Hematopoietic multipotent progenitor cell treated with erythropoietin and hydrocortisone succinate and interleukin-3 and kit ligand, for 4 days (in vitro differentiated cells): ENCODE measurements at regions not wholly inside any gene's neighbourhood (a gene's known extent, or its start where the extent isn't known, plus 50 kb on each side); places are given as distances from the start of the nearest gene placed in this dataset.

Experiments
- DNase-seq: peaks from one replicate; pipeline ENCODE4 v3.0.0-alpha.2; 2015

GRCh38 chr18:78523850-78524249 is 455.8 kb upstream of the SALL3 start:
- DNase-seq = no peak

DNA sequence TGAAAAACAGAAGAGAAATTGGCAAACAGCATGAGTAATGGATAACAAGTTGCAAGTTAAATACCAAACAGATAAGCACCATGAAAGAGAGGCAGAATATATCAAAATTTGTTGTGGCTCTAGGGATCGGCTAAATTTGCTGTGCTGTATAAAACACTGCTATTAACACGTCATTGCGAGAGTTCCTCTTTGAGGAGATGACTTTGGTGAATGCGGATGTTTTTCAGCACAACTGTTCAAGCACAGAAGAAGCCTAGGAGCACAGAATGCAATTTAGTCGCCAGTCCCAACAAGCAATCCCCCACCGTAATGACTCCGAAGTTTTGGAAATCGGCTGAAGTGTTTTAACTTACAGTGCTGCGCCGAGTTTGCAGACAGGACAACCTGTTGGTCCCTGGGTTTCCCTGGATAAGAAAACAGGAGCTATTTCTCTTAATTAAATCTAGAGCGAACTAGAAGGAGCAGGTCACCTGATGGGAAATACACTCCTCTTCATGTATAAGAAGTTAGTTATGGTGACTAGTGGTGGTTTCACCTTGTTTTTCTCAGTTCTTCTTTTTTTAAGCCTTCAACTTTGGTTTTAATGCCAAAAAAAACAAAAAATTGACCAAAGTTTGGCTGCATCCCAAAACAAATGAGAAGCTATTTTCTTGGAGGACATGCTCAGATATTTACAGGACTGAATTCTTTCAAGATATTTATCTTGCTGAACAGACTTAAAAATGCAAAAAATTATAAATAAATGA is 454.1 kb upstream of the SALL3 start:
- peak; percentile 27 for DNase-seq

DNA sequence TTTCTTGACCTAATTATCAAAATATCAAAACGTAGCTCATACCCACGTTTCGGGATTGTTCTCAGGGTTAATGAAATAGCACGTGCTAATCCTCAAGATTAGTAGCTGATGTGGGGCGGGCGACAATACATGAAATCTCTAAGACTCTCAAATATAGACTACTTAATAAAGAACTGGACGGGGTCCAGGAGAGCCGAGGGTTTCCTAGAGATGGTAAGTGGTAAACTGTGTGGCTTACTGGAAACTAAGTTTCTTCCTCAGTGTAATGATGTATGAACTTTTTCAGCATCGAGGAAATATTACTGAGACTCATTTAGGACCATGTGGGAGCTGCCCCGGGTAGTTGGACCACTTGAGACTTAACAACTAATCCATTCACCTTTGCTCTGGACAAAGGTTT is 453.3 kb upstream of the SALL3 start:
- no peak for DNase-seq

DNA sequence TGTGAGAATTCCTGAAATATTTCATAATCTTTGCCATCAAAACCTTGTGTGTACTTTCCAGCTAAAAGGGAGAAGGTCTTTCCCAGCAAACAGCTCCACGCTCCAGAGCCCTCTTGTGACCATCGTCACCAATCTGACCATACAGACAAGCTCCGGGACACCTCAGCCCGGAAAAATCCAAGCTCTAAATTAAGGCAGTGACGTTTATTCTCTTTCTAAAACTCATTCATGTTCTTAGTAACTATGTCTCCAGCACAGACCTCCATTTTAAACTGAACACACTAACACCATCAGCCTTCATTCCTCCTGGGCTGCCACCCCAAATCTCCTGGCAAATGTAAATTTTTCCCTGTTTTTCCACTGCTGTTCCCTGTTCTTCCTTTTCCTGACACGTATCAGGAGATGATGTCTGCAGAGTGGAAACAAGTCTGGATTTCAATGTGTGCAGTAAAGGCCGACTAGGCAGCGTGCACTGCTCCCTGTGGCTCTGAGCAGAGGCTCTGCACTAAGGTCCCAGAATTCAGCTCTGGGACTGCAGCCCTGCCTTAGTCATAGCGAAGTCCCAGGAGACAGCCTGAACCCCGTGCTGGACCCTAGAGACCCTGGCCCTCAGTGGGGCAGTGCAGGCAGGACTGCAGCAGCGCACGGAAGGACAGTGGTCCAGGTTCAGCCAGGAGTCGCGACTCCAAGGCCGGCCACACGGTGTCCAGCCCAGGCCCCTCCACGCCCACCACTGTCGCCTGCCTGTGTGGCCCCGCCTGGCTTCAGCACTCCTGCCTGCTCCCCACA is 452.5 kb upstream of the SALL3 start:
- DNase-seq = no peak

- DNase-seq = no peak
Measured at GRCh38 chr18:78527984-78528383, 451.6 kb upstream of the SALL3 start.

DNA sequence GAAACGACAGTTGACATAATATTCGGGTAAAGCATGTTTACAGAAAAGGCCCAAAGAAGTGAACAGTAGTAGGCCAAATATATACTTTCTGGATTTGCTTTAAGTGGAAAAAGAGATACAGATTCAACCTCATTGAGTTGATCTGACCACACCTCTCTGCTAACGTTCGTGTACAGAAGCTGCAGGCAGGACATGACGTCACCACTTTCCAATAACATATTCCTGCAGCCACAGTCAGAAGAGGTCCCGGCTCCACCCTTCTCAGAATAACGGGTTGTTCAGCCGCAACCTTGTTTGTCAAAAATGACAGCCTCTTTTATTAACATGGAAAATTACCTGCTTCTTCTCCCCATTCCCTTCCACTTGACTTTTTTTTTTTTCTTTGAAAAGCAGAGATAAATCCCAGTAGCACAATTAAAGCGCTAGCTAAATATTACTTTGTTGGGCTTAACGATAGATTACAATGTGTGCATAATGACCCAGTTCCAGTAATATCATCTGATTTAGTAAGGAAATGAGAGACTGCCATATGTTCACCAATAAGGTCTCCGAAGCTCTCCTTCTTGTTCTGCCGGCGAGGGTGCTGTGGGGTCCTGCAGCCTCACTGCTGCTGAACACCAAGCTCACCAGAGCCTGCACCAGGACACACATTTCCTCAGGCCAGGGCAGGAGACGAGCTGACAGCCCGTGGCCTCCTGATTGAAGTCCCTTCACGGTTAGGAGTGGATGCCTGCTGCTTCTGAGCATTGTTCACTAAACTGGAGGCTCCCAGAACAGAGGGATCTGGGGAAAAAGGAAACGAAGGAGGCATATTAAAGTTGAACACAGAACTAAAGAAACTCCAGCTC is 451.0 kb upstream of the SALL3 start:
- no peak for DNase-seq

DNA sequence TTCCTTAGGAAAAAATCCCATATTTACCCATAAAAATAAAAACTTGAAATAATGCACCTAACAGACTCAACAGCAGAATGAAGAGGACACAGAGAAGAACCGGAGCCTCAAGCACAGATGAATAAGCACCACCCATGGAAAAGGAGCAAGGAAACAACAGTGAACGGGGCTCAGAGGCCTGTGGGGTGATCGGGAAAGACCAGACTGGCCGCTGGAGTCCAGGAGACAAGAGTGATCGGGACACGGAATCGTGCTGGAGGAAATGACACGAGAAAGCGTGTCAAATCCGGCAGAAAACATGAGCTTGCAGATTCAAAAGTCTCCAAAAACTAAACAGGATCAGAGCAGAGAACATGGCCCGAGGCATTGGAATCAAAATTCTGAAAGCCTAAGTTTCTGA is 448.0 kb upstream of the SALL3 start:
- no peak for DNase-seq

GRCh38 chr18:78538669-78539440 is 440.8 kb upstream of the SALL3 start:
- DNase-seq = no peak

DNA sequence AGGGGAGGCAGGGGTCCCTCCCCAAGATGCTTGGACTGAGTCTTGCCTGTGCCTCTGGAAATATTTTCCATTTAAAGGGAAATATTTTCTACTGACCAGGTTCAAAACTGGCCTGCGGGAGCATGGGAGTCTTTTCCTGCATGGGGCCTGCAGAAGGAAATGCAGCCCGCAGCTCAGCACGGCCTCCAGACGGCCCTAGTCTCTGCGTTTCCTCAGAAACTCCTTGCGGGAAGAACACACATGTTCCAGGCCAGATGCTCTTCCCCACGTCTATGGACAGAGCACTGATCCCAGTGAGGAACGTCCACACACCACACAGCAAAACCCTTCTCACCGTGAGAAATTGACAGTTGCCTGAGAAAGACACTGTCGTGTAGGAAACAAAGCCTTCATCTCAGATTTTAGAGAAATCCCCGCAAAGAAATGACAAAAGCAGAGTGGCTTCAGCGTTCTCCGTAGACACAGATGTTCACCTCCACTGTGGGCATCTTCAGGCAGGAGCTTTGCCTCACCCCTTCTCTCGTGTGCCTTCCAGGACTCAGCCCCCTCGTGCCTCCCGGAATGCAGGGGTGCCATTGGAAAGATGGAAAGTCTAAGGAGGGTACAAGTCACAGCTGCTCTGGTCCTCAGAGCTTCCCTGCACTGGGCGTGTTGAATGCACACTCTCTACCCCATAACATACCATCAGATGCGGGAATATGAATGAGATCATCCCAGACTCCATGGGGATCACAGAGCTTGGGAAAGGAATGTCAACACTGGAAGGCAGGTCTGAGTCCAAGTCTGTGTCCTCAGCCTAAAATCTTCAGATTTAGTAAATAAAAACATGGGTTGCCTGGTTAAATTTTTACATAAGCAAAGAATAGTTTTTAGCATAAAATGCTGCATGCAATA is 438.7 kb upstream of the SALL3 start:
- DNase-seq = no peak

- peak; percentile 74 for DNase-seq
Measured at GRCh38 chr18:78542204-78542603, 437.4 kb upstream of the SALL3 start.

DNA sequence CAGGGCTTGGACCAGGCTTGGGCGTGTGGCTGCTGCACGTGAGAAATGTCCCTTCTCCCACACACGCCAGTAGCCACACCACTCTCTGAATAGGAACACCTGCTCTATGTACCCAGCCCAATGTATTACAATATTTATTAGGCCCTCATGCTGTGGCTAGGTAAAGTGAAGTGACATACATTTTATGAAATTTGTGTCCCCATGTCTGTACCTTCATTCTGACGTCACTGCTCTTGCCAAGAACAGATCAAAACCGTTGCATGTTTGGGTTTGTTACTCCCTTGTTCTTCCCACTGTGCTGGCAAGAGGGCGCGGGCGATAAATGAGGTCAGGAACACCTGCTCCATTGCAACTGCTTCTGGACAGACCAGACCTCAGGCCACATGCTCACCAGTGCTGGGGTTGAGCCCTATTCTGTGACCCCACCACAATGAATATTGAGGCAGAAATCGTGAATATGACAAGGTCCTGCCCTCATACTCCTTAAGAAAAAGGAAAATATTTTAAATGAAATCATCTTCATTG is 436.4 kb upstream of the SALL3 start:
- DNase-seq = no peak

DNA sequence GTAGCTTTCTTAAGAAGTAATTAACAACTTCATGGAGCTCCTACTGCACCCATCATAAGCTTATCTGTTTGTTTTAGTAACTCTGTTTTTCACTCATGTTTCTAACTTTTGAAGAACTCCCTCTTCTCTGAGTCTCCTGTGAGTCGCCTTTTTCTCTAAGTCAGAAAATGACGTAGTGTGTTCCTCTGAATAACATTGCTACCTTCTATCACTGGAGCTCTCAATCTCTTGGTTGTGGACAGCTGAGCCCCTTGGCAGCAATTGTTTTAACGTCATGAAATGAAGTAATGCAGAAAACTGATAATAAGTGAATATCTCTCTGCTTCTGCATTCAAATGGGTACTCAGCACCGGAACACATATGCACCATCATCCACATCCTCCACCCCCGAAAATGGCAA is 433.3 kb upstream of the SALL3 start:
- no peak for DNase-seq

DNA sequence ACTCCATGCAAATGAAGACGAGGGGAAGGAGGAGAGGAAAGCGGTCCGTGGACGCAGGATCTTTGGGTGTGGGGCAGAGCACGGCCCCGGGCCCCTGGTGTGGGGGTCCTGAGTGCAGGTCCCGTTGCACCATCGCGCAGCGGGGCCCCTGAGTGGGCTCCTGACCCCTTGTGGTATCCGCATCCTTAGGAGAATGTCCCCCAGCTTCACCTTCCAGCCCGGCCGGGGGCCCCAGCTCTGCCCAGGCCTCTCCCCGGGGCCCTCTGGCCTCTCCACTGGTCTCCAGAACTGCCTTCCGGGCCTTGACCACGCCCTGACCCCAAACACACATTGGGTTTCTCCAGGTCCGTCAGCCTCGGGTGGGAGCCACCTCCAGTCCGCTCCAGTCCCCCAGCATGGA is 431.8 kb upstream of the SALL3 start:
- DNase-seq = no peak

GRCh38 chr18:78548261-78549058 is 431.2 kb upstream of the SALL3 start:
- no peak for DNase-seq

DNA sequence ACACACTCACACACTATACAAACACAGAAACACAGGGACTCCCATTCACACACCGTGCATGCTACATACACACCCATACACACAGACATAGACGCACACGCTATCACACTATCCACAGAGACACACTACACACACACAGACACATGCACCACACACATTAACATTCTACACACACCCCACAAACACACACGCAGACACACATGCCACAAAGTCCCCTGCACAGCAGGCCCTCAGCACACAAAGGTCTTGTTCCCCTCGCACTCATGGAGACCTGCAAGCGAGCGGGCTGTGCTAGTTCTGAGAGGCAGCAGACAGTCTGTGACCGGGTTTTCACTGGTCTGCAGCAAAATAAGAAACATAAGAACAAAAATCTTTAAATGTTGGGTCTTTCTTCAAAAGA is 429.6 kb upstream of the SALL3 start:
- DNase-seq = no peak

GRCh38 chr18:78554944-78555608 is 424.5 kb upstream of the SALL3 start:
- DNase-seq = no peak

GRCh38 chr18:78557371-78557770 is 422.2 kb upstream of the SALL3 start:
- DNase-seq = no peak

DNA sequence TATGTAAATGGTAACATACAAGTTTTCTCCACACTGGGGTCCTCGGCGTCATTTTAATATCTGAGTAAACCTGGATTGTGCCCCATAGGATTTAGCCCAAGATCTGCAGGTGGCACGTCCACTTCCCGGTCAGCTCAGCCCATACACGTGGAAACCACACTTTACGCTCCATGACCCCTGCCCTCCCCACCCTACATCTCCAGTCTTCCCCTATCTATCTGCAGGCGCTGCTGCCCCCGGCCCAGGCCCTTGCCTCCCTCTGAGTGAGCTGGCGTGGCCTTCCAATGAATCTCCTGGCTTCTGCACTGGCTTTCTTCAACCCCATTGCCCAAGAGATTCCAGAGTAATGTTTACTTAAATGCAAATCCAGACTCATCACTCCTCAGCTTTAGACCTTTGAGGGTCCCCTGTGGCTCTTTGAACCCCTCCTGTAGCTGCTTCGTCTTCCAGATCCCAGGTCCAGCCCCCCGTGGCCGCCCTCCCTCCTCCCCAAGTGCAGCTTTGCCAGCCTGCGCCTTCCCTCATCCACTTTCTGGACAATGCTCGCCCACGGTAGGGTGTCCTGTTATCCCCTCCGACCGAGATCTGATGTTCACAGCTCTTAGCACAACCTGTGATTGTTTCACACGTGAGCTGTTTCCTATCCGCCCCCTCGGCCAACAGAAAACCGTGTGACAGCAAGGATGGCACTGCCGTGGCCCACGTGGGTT is 421.4 kb upstream of the SALL3 start:
- no peak for DNase-seq

DNA sequence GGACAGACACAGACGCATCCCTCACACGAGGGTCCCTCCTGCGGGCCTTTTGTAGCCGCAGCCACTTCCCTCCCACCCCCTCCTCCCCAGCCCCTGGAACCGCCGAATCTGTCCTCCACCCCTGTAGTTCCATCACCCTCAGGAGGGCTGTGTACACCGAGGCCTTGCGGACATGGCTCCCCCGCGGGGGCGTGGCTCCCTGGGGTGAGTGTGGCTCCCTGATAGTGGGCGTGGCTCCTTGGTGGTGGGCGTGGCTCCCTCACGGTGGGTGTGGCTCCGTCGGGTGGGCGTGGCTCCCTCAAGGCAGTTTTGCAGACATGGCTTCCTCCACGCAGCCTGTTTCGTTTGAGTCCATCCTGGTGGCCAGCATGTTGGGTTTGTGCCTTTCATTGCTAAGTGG is 420.7 kb upstream of the SALL3 start:
- DNase-seq = peak; percentile 10
